VCaP (cell line): ENCODE measurements at regions not wholly inside any gene's neighbourhood (a gene's known extent, or its start where the extent isn't known, plus 50 kb on each side); places are given as distances from the start of the nearest gene placed in this dataset.

Experiments used
- H3K27ac ChIP-seq: fragments of 450-650 bp; 2 replicates; pipeline ENCODE4 v1.5.1; 2017
- CTCF ChIP-seq: fragments of 450-650 bp; conservative IDR thresholded peaks from 2 replicates; pipeline ENCODE4 v1.5.1; 2017; ENCODE audit warnings: mild to moderate bottlenecking, moderate library complexity

DNA sequence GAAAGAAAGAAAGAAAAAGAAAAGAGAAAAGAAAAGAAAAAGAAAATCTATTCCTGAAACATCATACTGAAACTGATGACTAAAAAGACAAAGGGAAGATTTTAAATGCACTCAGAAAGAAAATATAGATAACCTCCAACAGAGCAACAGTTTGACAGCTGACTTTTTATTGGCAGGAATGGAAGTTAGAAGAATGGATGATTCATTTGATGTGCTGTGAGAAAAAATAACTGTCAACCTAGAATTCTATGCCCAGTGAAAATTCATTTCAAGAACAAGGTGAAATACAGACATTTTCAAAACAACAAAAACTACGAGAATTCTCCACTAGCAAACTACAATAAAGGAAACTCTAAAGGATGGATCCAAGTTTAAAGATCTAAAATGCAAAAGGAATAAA lies 50.5 kb upstream of the HSPA12A start:
- no peak for TF ChIP-seq CTCF
- no peak overlapping the region for H3K27ac ChIP-seq

DNA sequence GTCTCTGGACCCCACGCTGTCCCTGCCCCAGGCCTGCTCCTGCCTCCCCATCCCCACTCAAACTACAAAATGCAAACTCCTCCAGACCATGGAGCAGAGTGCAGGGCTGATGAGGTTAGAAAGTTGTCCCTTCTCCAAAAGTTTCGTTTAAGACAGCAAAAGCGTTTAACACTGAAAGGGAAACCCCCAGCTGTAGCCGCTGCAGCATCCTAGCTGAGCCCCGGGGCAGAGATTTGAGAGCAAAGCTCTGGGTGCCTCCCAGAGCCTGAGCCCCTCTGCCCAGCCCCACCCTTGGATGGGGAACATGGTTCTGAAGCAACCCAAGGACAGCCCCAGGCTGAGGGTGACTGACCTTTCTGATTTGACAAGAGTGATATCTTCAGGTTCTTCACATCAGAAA lies 52.8 kb upstream of the ENO4 start:
- no peak for TF ChIP-seq CTCF

GRCh38 chr10:116796910-116797513 lies 52.3 kb upstream of the ENO4 start:
- TF ChIP-seq CTCF = peak; percentile 81
- no peak overlapping the region for H3K27ac ChIP-seq

More for the DNA sequence above, 52.8 kb upstream of the ENO4 start:
- no peak overlapping the region for H3K27ac ChIP-seq

- no peak for TF ChIP-seq CTCF
- no peak overlapping the region for H3K27ac ChIP-seq
Measured at GRCh38 chr10:116798859-116799258, 50.4 kb upstream of the ENO4 start.
